GM21390 (cell line): ENCODE measurements at regions not wholly inside any gene's neighbourhood (a gene's known extent, or its start where the extent isn't known, plus 50 kb on each side); places are given as distances from the start of the nearest gene placed in this dataset.

Source experiments
- ATAC-seq: cut with Tn5 transposase; IDR thresholded peaks from one replicate; pipeline ENCODE4 v1.9.1; 2021; ENCODE audit not compliant: unreplicated experiment

DNA sequence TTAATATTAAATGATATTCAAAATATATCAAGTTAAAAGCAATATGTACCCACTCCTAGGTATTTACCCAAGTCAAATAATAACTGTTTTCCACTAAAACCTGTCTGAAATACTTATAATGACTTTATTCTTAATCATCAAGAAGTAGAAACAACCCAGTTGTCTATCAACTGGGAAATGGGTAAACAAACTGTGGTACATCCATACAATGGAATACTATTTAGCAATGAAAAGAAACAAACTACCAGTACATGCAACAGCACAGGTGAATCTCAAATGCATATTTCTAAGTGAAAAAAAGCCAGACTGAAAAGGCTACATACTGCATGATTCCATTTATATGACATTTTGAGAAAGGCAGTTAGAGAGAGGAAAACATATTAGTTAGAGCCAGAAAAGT, 559.9 kb downstream of the MBD2 start:
- no peak for ATAC-seq

GRCh38 chr18:53660306-53660705, 564.2 kb downstream of the MBD2 start:
- no peak for ATAC-seq

- ATAC-seq = no peak
These were observed 567.2 kb downstream of the MBD2 start for GRCh38 chr18:53657257-53657656.

DNA sequence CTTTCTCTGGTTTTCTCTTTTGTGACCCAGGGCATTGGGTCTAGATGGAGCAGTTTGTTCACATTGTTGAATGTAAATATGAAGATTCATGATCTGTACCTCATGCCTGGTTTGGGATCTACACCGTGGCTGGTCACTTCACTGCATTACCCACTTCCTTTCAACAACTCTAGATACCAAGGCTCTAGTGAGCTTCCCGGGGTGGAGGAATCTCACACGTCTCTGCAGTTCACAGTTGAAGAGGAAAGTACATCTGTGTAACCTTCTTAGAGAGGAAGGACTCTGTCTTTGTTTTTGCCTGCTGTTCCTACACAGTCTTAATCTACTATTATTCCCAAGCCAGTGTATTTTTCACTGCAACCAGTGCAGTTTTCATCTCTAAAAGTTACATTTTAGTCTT, 574.8 kb downstream of the MBD2 start:
- ATAC-seq = no peak

DNA sequence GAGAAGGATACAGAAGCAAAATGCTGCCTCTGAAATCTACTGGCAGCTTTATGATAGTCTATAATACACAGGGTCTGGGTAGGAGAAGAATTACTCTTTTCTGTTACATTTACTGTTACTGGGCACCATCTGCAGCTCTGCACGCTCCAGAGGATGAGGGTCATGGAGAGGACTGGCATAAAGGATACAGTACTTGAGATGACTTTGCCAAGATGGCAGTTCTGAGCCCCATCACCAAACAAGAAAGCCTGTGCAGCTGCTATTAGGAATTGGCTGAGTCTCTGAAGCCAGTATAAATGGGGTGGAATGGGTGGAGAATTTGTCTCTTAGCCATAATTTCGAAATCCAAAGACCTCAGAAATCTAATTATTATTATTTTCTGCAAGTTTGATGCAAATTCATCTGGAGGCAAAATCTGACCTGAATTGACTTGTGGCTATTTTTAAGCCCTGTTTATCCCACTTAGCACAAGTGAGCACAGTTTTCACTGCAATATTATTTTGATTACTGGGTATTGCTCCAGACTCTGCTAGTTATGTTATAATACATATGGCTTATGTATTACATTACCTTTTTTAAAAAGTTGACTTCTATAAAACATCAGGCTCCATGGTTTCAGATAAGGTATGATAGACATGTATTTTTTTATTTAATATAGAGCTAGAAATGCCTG, 579.5 kb downstream of the MBD2 start:
- ATAC-seq = no peak

DNA sequence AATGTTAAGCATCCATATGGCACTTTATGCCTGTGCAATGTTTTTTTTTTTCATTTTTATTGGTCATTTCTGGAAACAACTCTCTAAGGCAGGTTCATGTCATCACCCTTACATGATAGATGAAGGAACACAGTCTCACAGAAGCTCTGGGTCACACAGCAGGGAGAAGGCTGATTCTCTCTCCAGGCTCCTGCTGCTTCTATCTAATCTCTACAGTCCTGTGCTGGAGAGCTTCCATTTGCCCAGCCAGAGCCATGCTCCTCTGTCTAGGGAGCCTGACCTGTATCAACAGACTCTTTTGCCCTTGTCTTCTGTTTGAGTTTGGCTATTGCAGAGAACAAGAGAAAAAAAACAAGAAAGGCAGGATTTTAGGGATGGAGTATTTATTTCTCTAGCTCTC, 584.8 kb downstream of the MBD2 start:
- ATAC-seq = no peak

GRCh38 chr18:53629337-53629736, 595.1 kb downstream of the MBD2 start:
- no peak for ATAC-seq

DNA sequence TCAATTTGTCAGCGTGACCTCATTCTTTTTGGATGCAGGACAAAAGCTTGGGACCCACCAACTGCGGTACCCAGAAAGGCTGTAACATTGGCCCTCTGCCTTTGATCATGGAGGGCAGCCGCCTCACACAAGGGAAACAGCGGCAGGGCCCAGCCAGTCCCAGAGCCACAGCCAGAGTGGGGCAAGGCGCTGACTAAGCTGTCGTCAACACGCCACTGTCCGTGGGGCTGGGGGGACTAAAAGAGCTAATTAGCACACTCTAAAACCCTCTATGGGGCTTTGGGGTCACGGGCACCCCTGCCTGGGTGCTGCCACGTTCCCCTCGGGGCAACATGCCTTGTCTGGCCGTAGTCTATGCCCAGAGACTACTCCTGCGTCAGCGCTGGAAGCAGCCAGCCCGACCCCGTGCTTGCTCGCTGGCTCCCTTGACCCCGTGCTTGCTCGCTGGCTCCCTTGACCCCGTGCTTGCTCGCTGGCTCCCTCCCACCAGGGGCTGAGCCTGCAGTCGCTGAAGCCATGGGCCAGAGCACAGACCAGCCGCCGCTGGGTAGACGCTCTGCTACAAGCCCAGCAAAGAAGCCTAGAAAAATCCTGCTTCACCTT, 598.4 kb downstream of the MBD2 start:
- ATAC-seq = no peak

- ATAC-seq = peak; percentile 78
These were observed 613.5 kb downstream of the MBD2 start for GRCh38 chr18:53610957-53611356.

- ATAC-seq = no peak
These were observed 617.7 kb downstream of the MBD2 start for GRCh38 chr18:53606792-53607191.

GRCh38 chr18:53605198-53605597, 619.3 kb downstream of the MBD2 start:
- ATAC-seq = no peak

- ATAC-seq = no peak
These were observed 621.2 kb downstream of the MBD2 start for GRCh38 chr18:53603276-53603675.

- ATAC-seq = no peak
These were observed 623.1 kb downstream of the MBD2 start for GRCh38 chr18:53601344-53601743.

DNA sequence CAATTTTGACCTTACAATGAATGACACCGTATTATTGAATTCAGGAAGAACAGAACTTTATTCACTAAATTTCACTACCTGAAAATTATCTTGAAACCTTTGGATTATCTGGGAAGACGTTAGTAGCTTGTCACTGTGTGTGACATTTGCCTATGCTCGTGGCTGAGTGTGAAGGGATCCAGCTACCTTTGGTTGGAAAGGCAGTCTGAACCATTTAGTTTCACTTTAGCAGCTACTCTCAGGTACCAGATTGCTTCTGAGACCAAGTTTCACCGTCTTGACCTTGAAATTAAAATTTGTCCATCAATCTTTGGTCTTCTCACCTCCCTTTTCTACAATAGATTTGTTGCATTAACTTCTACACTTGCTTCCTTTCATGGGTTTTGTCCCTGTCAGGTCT, 637.5 kb downstream of the MBD2 start:
- ATAC-seq = no peak
